Endodermal cell (in vitro differentiated cells): ENCODE measurements at regions not wholly inside any gene's neighbourhood (a gene's known extent, or its start where the extent isn't known, plus 50 kb on each side); places are given as distances from the start of the nearest gene placed in this dataset.
A peak's percentile ranks its signal among the peaks of the same experiment; 100 is the strongest.

Source experiments
- DNase-seq: peaks from one replicate; pipeline ENCODE4 v3.0.0-alpha.2; 2017
- H3K27ac ChIP-seq: 2 replicates; pipeline ENCODE4 v1.5.1; 2013; ENCODE audit warnings: mild to moderate bottlenecking, low read depth, low read length, moderate library complexity
- H3K27me3 ChIP-seq: 2 replicates; pipeline ENCODE4 v1.6.1; 2013; ENCODE audit warnings: mild to moderate bottlenecking, low read length, moderate library complexity; ENCODE audit not compliant: insufficient read depth, control insufficient read depth, poor library complexity, severe bottlenecking
- H3K36me3 ChIP-seq: 2 replicates; pipeline ENCODE4 v1.7.0; 2013; ENCODE audit warnings: mild to moderate bottlenecking, low read length, moderate library complexity; ENCODE audit not compliant: control insufficient read depth, insufficient read depth
- H3K4me1 ChIP-seq: one replicate; pipeline ENCODE4 v1.7.0; 2013; ENCODE audit warnings: low read length; ENCODE audit not compliant: control insufficient read depth, insufficient read depth
- H3K4me3 ChIP-seq: 2 replicates; pipeline ENCODE4 v1.5.1; 2013; ENCODE audit warnings: mild to moderate bottlenecking, low read length, moderate library complexity
- H3K9ac ChIP-seq: 2 replicates; pipeline ENCODE4 v1.6.1; 2013; ENCODE audit warnings: mild to moderate bottlenecking, low read length, moderate library complexity; ENCODE audit not compliant: poor library complexity, severe bottlenecking; ENCODE audit errors: extremely low read depth
- H3K9me3 ChIP-seq: 2 replicates; pipeline ENCODE4 v1.6.1; 2013; ENCODE audit warnings: mild to moderate bottlenecking, low read length, moderate library complexity; ENCODE audit not compliant: control insufficient read depth
- H3K27ac Mint-ChIP-seq: 2 replicates; pipeline ENCODE4 v1.8.0; 2020; ENCODE audit warnings: mixed read lengths
- H3K27me3 Mint-ChIP-seq: 2 replicates; pipeline ENCODE4 v1.8.0; 2021; ENCODE audit warnings: mild to moderate bottlenecking, mixed read lengths; ENCODE audit not compliant: insufficient read depth
- H3K36me3 Mint-ChIP-seq: 2 replicates; pipeline ENCODE4 v1.8.0; 2020; ENCODE audit warnings: low read depth, mixed read lengths
- H3K4me1 Mint-ChIP-seq: 2 replicates; pipeline ENCODE4 v1.8.0; 2020; ENCODE audit warnings: mixed read lengths
- H3K4me3 Mint-ChIP-seq: 2 replicates; pipeline ENCODE4 v1.8.0; 2020; ENCODE audit warnings: mild to moderate bottlenecking, moderate library complexity, mixed read lengths
- H3K9me3 Mint-ChIP-seq: 2 replicates; pipeline ENCODE4 v1.8.0; 2020; ENCODE audit warnings: mild to moderate bottlenecking, mixed read lengths
- CTCF ChIP-seq: fragments of 200-600 bp; sonication (generic); conservative IDR thresholded peaks from 2 replicates; pipeline ENCODE4 v1.5.0; 2021; ENCODE audit warnings: antibody characterized with exemption, mild to moderate bottlenecking
- WGBS, 2 experiments: methylation state at CpG; one replicate each; pipeline versions ENCODE4 v1.1.5 to v1.1.7; 2013; ENCODE audit warnings: missing lambda C conversion rate in 2 of 2, mixed read lengths in 1 of 2; ENCODE audit not compliant: insufficient coverage in 1 of 2, insufficient read length in 1 of 2; 5-methylcytosine and 5-hydroxymethylcytosine counted together

- H3K27ac ChIP-seq = no peak overlapping the region
- H3K4me3 Mint-ChIP-seq = no peak overlapping the region
- no peak for DNase-seq
- WGBS, 2 experiments = 96% methylated on average over 4 of the region's 4 CpGs
- H3K4me1 ChIP-seq = no peaks in the 10 kb centered on the region
- no peak overlapping the region for H3K27ac Mint-ChIP-seq
- no peaks in the 10 kb centered on the region for H3K27me3 ChIP-seq
- H3K9me3 ChIP-seq = no peaks in the 10 kb centered on the region
- peaks cover 1% of the 10 kb centered on the region for H3K9me3 Mint-ChIP-seq
- H3K4me3 ChIP-seq = no peak overlapping the region
- H3K4me1 Mint-ChIP-seq = no peaks in the 10 kb centered on the region
- no peak overlapping the region for H3K9ac ChIP-seq
- no peak for TF ChIP-seq CTCF
- H3K36me3 ChIP-seq = no peaks in the 10 kb centered on the region
- H3K36me3 Mint-ChIP-seq = no peaks in the 10 kb centered on the region
- H3K27me3 Mint-ChIP-seq = no peaks in the 10 kb centered on the region
These were observed 491.6 kb downstream of the RIT2 start for GRCh38 chr18:42623935-42624334.

- no peak overlapping the region for H3K4me3 Mint-ChIP-seq
- no peaks in the 10 kb centered on the region for H3K4me1 ChIP-seq
- peaks cover 1% of the 10 kb centered on the region for H3K9me3 Mint-ChIP-seq
- H3K27ac Mint-ChIP-seq = no peak overlapping the region
- WGBS, 2 experiments = 87 to 100% methylated on average over 1 of the region's 1 CpG
- no peak for DNase-seq
- no peak overlapping the region for H3K9ac ChIP-seq
- TF ChIP-seq CTCF = no peak
- H3K27me3 Mint-ChIP-seq = no peaks in the 10 kb centered on the region
- no peaks in the 10 kb centered on the region for H3K27me3 ChIP-seq
- H3K4me1 Mint-ChIP-seq = peaks cover 8% of the 10 kb centered on the region
- peaks cover 5% of the 10 kb centered on the region for H3K9me3 ChIP-seq
- no peaks in the 10 kb centered on the region for H3K36me3 ChIP-seq
- H3K36me3 Mint-ChIP-seq = no peaks in the 10 kb centered on the region
- H3K4me3 ChIP-seq = no peak overlapping the region
- no peak overlapping the region for H3K27ac ChIP-seq
These were observed 482.7 kb downstream of the RIT2 start for GRCh38 chr18:42632801-42633200.

- no peaks in the 10 kb centered on the region for H3K36me3 Mint-ChIP-seq
- H3K27me3 Mint-ChIP-seq = no peaks in the 10 kb centered on the region
- H3K36me3 ChIP-seq = no peaks in the 10 kb centered on the region
- H3K4me1 Mint-ChIP-seq = peaks cover 25% of the 10 kb centered on the region
- H3K4me3 Mint-ChIP-seq = no peak overlapping the region
- peak; percentile 64 for DNase-seq
- H3K27ac ChIP-seq = no peak overlapping the region
- H3K9me3 Mint-ChIP-seq = no peaks in the 10 kb centered on the region
- H3K4me1 ChIP-seq = no peaks in the 10 kb centered on the region
- WGBS, 2 experiments = 77 to 82% methylated on average over 1 to 3 of the region's 3 CpGs
- no peak overlapping the region for H3K9ac ChIP-seq
- peak; percentile 72 for TF ChIP-seq CTCF
- H3K27me3 ChIP-seq = no peaks in the 10 kb centered on the region
- no peak overlapping the region for H3K4me3 ChIP-seq
- H3K27ac Mint-ChIP-seq = no peak overlapping the region
- peaks cover 5% of the 10 kb centered on the region for H3K9me3 ChIP-seq
These were observed 480.0 kb downstream of the RIT2 start for GRCh38 chr18:42635378-42636048.
